Spleen (tissue), 11 donors: ENCODE measurements at regions not wholly inside any gene's neighbourhood (a gene's known extent, or its start where the extent isn't known, plus 50 kb on each side); places are given as distances from the start of the nearest gene placed in this dataset.

ENCODE experiments used
- DNase-seq: peaks from one replicate; pipeline ENCODE4 v3.0.0-alpha.2; 2020
- H3K27ac ChIP-seq, 8 donors: fragments of 200-600 bp; sonication (generic) in 7 of 8; 1 replicate in 4 of 8; 2 replicates in 4 of 8; pipeline versions ENCODE4 v1.5.0 to v1.8.0; 2016 to 2021; ENCODE audit warnings: inconsistent platforms in 4 of 8, mild to moderate bottlenecking in 4 of 8, moderate library complexity in 1 of 8
- H3K27me3 ChIP-seq, 7 donors: fragments of 200-600 bp; sonication (generic) in 6 of 7; replicated peaks in 1 of 7; 1 replicate in 4 of 7; 2 replicates in 3 of 7; pipeline versions ENCODE4 v1.5.0 to v1.8.0; 2016 to 2021; ENCODE audit warnings: inconsistent platforms in 3 of 7, mild to moderate bottlenecking in 1 of 7
- H3K36me3 ChIP-seq, 6 donors: fragments of 200-600 bp; sonication (generic) in 5 of 6; 1 replicate in 4 of 6; 2 replicates in 2 of 6; pipeline versions ENCODE4 v1.5.0 to v1.8.0; 2016 to 2021; ENCODE audit warnings: inconsistent platforms in 2 of 6
- H3K4me1 ChIP-seq, 6 donors: fragments of 200-600 bp; sonication (generic) in 5 of 6; 1 replicate in 3 of 6; 2 replicates in 3 of 6; pipeline versions ENCODE4 v1.5.0 to v1.8.0; 2016 to 2021; ENCODE audit warnings: inconsistent platforms in 3 of 6
- H3K4me3 ChIP-seq, 8 donors: fragments of 200-600 bp; sonication (generic) in 7 of 8; 1 replicate in 4 of 8; 2 replicates in 4 of 8; pipeline versions ENCODE4 v1.5.0 to v1.8.0; 2016 to 2021; ENCODE audit warnings: inconsistent platforms in 4 of 8, mild to moderate bottlenecking in 4 of 8, moderate library complexity in 2 of 8
- H3K9me3 ChIP-seq, 8 donors: fragments of 200-600 bp; sonication (generic) in 7 of 8; 1 replicate in 4 of 8; 2 replicates in 4 of 8; pipeline versions ENCODE4 v1.5.0 to v1.8.0; 2016 to 2021; ENCODE audit warnings: inconsistent platforms in 4 of 8
- CTCF ChIP-seq, 11 experiments: fragments of 200-600 bp in 7 of 11; fragments of 450-650 bp in 4 of 11; sonication (generic) in 4 of 11; IDR thresholded peaks in 8 of 11; conservative IDR thresholded peaks in 3 of 11; 1 replicate in 7 of 11; 2 replicates in 4 of 11; pipeline versions ENCODE4 v1.4.0 to v1.8.0; 2016 to 2021; ENCODE audit warnings: antibody characterized with exemption in 11 of 11, inconsistent platforms in 4 of 11, mild to moderate bottlenecking in 1 of 11
- POLR2A ChIP-seq, 3 donors: fragments of 450-650 bp; IDR thresholded peaks; one replicate each; pipeline ENCODE4 v1.5.1; 2017; ENCODE audit warnings: antibody characterized with exemption in 3 of 3, mild to moderate bottlenecking in 1 of 3
- POLR2AphosphoS5 ChIP-seq, 3 donors: sonication (generic); formaldehyde crosslinking; IDR thresholded peaks; one replicate each; pipeline ENCODE4 v1.5.1; 2017; ENCODE audit warnings: antibody characterized with exemption in 3 of 3
- WGBS, 5 donors: extraction: QIAGEN DNeasy Blood & Tissue Kit in 3 of 5; methylation state at CpG; one replicate each; pipeline versions ENCODE4 v1.1.5 to v1.1.7; 2013 to 2018; 5-methylcytosine and 5-hydroxymethylcytosine counted together
- intact Hi-C: fragments of 100-400 bp; cut with DNase I; formaldehyde crosslinking; loops from one replicate; pipeline ENCODE4 v1.15.0; 2023; ENCODE audit warnings: low total_unique reads
- donor health status: healthy with polysubstance abuse.
- donor health status: DM: no; HTN: no; CAD: no; lungs with moderate emphysema.
- donor health status: DM: no; HTN: no; CAD: no.
- donor health status: Bipolar disorder and iron deficiency.
- donor health status: healthy.
- donor health status: DM: no; HTN: no; CAD: no.
- donor health status: DM: yes; HTN: yes; CAD: no.

- Histone ChIP-seq H3K27ac (no peak overlapping the region), H3K4me1 (no peaks in the 10 kb centered on the region), H3K4me3 (no peak overlapping the region), H3K27me3 (no peaks in the 10 kb centered on the region), H3K9me3 (peaks cover 0 to 5% (median 0%) of the 10 kb centered on the region in 8 donors), H3K36me3 (no peaks in the 10 kb centered on the region)
- TF ChIP-seq POLR2AphosphoS5 (IDR thresholded peaks at IDR 0.05) (no peak), CTCF (IDR thresholded peaks at IDR 0.05 in 8 of 11, conservative IDR thresholded peaks at IDR 0.05 in 3 of 11) (no peak), POLR2A (IDR thresholded peaks at IDR 0.05) (no peak)
- intact Hi-C loops, result no loop called here
- no peak for DNase-seq
- WGBS, 5 donors, result 73 to 92% (median 82%) methylated on average over 3 of the region's 3 CpGs
Observed at GRCh38 chr4:136329042-136329662, 1203.1 kb downstream of the PCDH18 start.

- intact Hi-C loops, result no loop called here
- Histone ChIP-seq H3K9me3 (peaks cover 0 to 5% (median 0%) of the 10 kb centered on the region in 8 donors), H3K27me3 (no peaks in the 10 kb centered on the region), H3K4me3 (no peak overlapping the region), H3K4me1 (no peaks in the 10 kb centered on the region), H3K27ac (no peak overlapping the region), H3K36me3 (no peaks in the 10 kb centered on the region)
- WGBS, 5 donors, result 63 to 80% (median 70%) methylated on average over 5 of the region's 5 CpGs
- TF ChIP-seq CTCF (IDR thresholded peaks at IDR 0.05 in 8 of 11, conservative IDR thresholded peaks at IDR 0.05 in 3 of 11) (no peak), POLR2A (IDR thresholded peaks at IDR 0.05) (no peak), POLR2AphosphoS5 (IDR thresholded peaks at IDR 0.05) (no peak)
- no peak for DNase-seq
Observed at GRCh38 chr4:136328131-136328530, 1204.2 kb downstream of the PCDH18 start.

GRCh38 chr4:136320465-136320813 is 1211.9 kb downstream of the PCDH18 start:
- DNase-seq, result no peak
- no peaks in the 10 kb centered on the region for H3K4me1 ChIP-seq
- intact Hi-C loops, result no loop called here
- H3K27me3 ChIP-seq, result no peaks in the 10 kb centered on the region
- H3K36me3 ChIP-seq, result no peaks in the 10 kb centered on the region
- H3K9me3 ChIP-seq, result no peaks in the 10 kb centered on the region
- WGBS, 5 donors, result 50 to 91% (median 65%) methylated on average over 1 of the region's 1 CpG
- TF ChIP-seq POLR2AphosphoS5 (IDR thresholded peaks at IDR 0.05) (no peak), POLR2A (IDR thresholded peaks at IDR 0.05) (no peak), CTCF (IDR thresholded peaks at IDR 0.05 in 8 of 11, conservative IDR thresholded peaks at IDR 0.05 in 3 of 11) (no peak)
- H3K4me3 ChIP-seq, result no peak overlapping the region
- no peak overlapping the region for H3K27ac ChIP-seq

GRCh38 chr4:136319789-136320464 is 1212.4 kb downstream of the PCDH18 start:
- H3K27me3 ChIP-seq, result no peaks in the 10 kb centered on the region
- H3K4me3 ChIP-seq, result no peak overlapping the region
- no peak overlapping the region for H3K27ac ChIP-seq
- TF ChIP-seq CTCF (IDR thresholded peaks at IDR 0.05 in 8 of 11, conservative IDR thresholded peaks at IDR 0.05 in 3 of 11) (no peak), POLR2A (IDR thresholded peaks at IDR 0.05) (no peak), POLR2AphosphoS5 (IDR thresholded peaks at IDR 0.05) (no peak)
- intact Hi-C loops, result no loop called here
- no peaks in the 10 kb centered on the region for H3K36me3 ChIP-seq
- H3K4me1 ChIP-seq, result no peaks in the 10 kb centered on the region
- no peak for DNase-seq
- 83 to 96% (median 95%) methylated on average over 4 of the region's 4 CpGs for WGBS, 5 donors
- H3K9me3 ChIP-seq, result no peaks in the 10 kb centered on the region
